ENCODE measurements at regions not wholly inside any gene's neighbourhood (a gene's known extent, or its start where the extent isn't known, plus 50 kb on each side); places are given as distances from the start of the nearest gene placed in this dataset.
"Not testable (repeated sequence)": the region's sequence is repeated elsewhere in the genome, so short reads cannot be mapped to it uniquely, and the experiment has no call there.

DNA sequence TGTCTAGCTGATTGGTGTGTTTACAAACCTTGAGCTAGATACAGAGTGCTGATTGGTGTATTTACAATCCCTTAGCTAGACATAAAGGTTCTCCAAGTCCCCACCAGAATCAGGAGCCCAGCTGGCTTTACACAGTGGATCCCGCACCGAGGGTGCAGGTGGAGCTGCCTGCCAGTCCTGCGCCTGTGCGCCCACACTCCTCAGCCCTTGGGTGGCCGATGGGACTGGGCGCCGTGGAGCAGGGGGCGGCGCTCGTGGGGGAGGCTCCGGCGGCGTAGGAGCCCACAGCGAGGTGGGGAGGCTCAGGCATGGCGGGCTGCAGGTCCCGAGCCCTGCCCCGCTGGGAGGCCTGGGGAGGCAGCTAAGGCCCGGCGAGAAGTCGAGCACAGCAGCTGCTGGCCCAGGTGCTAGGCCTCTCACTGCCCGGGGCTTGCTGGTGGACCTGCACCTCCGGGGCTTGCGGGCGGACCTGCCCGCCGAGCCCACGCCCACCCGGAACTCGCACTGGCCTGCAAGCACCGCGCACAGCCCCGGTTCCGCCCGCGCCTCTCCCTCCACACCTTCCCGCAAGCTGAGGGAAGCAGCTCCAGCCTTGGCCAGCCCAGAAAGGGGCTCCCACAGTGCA, 51.0 kb upstream of the CDYL start:
- DNase-seq: not testable (repeated sequence)

DNA sequence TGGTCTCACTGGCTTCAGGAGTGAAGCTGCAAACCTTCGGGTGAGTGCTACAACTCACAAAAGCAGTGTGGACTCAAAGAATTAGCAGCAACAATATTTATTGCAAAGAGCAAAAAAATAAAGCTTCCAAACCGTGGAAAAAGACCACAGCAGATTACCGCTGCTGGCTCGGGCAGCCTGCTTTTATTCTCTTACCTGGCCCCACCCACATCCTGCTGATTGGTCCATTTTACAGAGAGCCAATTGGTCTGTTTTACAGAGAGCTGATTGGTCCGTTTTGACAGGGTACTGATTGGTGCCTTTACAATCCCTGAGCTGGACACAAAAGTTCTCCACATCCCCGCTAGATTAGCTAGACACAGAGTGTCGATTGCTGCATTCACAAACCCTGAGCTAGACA, 51.5 kb upstream of the CDYL start:
- DNase-seq: not testable (repeated sequence)

DNA sequence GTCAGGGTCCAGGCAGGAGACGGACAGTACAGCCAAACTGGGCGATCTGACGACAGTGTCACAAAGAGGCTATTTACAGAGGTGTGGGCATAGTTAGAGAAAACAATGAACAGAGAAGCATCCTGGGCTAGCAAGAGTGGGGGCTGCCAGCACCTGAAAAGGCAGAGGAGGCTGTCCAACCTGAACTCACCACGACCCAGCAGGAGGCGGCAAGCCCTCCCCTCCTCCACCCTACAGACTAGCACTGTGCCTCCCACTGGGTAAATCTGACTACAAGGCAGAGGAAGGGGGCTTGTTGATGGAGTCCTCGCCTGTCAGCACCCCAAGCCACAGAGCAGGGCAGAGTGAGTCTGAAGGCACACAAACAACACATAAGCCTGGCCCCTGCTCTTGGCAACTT, 52.8 kb upstream of the CDYL start:
- DNase-seq: no peak

DNA sequence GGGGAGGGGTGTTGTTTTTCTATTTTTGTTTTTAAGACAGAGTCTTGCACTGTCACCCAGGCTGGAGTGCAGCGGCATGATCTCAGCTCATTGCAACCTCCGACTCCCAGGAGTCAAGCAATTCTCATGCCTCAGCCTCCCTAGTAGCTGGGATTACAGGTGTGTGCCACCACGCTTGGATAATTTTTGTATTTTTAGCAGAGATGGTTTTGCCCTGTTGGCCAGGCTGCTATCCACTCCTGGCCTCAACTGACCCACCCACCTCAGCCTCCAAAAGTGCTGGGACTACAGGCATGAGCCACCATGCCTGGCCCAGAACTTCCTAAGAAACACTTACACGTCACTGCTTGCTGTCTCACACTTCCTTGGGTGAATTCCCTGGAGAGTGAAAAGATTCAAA, 54.8 kb upstream of the CDYL start:
- not testable (repeated sequence) for DNase-seq

DNA sequence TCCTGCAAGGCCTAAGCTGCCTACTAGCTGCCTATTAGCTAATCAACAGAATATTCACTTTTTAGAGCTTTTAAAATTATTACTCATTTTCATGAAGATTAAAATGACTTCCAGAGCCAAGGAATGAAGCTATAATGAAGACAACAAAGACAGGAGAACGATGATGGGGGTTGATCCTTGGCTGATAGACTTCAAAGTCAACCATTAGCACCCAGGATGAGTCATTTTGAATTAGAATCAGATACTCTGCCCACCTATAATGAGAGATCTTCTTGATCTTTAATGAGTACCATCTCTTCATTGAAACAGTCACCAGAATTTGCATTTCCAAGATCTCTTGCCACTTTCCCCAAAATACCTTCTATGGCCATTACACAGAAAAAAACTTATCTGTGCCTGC, 56.7 kb upstream of the CDYL start:
- no peak for DNase-seq

DNA sequence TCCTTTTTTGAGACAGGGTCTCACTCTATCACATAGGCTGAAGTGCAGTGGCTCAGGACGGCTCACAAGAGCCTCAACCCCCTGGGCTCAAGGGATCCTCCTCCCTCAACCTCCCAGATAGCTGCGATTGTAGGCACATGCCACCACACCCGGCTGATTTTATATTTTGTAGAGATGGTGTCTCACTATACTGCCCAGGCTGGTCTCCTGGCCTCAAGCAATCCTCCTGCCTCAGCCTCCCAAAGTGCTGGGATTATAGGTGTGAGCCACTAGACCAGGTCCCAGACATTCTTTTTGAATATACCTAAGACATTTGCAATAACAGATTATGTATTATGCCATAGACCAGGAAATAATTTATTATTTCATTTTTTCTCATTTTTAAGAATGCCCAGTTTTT, 58.3 kb upstream of the CDYL start:
- DNase-seq: no peak

DNA sequence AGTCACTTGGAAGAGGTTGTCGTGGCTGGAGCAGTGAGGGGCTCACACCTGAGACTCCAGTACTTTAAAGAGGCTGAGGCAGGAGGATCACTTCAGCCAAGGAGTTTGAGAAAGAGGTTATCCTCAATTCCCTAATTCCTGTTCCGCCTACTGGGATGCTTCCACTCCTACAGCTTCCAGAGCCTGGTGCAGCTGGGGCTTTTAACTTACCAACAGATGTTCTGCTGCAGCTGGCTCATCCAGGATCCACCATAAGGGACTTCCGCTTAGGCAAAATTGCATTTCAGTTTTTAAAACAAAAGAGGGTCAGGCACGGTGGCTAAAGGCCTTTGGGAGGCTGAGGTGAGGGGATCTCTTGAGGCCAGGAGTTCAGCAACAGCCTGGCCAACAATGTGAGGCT, 59.1 kb upstream of the CDYL start:
- no peak for DNase-seq

DNA sequence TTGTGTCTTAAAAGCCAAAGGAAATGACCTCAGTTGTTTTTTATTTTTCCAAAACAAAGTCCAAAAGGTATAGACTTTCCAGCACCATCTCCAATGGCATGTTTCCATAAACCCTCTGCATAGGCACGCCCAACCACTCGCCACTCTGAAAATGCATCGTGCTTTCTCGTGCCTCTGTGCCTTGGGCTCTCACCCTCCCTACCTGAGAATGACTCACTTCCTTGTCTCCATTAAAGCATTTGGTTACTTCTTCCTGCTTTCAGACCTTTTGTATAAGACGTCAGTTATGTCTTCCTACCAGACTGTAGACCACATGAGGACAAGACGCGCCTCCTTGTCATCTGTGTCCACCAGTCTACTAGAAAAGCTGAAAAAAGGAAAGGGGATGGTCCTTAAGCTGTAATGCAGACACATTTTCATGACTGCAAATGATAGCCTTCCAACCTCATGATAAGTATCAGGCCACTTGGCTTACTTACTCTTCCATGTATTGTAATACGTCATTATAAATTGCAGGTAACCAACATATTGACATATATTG, 61.2 kb upstream of the CDYL start:
- DNase-seq: no peak

DNA sequence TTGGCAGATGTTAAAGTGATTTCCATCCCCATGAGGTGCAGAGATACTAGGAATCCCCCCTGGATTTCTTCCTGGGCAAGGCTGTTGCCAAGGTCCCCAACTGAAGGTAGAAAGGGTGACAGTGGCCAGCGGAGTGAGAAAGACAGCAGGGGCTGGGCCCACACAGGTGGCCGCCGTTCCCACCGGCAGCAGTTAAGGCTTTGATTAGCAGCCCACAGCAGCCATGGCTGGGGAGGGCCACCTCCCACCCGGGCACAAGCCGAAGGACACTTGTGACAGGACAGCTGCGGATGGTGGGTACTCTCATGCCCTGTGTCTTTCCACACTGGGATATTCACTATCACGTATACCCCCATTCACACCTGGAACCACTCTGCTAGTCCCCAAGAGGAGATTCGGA, 63.9 kb upstream of the CDYL start:
- DNase-seq: no peak

DNA sequence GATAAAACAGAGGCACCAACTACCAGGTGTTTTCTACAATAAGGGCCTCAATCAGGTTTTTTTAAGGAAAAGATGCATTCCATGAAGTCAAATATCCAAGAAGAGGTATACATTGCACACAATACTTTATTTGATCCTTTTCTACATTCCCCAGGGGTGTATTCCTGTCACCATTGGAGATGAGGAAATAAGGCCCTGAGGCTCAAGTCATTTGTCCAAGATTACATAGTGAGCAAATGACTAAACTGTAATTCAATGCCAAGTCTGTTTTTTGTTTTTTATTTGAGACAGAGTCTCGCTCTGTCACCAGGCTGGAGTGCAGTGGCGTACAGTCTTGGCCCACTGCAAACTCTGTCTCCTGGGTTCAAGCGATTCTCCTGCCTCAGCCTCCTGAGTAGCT, 69.2 kb upstream of the CDYL start:
- DNase-seq: no peak

DNA sequence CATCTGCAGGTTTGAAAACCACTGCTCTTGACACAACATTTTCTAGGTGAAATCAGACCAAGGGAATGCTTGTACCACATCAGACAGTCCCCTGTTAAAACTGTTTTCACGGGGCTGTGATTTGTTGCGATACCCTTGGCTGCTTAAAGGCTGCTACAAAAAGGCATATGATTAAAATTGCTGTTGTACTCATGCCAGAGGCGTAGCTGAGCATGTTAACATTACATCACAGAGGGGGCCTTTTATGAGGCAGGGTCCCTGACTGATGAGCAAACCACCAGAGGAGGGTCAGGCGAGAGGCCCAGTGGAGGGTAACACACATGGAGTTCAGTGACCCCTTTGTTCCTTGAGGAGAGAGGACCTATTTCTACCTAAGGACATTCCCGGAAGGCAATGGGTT, 70.4 kb upstream of the CDYL start:
- no peak for DNase-seq

DNA sequence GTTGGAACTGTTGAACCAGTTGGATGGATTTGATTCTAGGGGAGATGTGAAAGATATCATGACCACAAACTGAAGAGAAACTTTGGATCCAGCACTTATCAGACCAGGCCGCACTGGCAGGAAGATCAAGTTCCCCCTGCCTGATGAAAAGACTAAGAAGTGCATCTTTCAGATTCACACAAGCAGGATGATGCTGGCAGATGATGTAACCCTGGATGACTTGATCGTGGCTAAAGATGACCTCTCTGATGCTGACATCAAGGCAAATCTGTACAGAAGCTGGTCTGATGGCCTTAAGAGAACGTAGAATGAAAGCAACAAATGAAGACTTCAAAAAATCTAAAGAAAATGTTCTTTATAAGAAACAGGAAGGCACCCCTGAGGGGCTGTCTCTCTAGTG, 72.8 kb upstream of the CDYL start:
- DNase-seq: no peak

DNA sequence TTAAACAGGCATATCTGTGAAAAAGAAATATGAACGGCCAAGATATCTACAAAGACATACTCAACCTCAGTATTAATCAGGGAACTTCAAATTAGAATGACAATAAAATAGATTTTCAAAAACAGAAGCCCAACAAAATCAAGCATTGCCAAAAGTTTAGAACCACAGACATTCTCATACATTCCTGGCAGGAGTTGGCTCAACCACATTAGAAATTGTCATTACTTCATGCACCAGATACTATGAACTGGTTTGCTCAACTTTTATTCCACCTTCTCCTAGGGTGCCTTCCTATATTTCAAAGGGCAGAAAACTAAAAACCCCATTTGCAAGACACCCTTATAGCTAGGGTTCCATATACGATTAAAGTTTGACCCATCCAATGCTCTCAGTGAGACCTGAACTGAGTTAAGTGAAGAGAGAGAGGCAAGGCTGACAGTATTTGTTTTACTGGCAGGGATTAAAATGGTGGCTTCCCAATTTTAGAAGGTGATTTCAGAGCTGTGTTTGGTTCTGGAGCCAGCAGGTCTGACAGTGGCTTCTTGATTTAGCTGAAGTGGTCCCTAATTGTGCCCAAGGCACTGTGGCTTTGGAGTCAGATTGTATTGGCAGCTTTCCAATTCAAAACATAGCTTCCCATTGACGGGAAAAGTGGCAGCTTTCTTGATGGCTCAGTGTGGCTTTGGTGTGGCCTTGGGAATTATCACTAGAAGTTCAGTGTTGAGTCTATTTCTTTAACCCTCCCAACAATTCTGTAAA, 77.1 kb upstream of the CDYL start:
- no peak for DNase-seq

DNA sequence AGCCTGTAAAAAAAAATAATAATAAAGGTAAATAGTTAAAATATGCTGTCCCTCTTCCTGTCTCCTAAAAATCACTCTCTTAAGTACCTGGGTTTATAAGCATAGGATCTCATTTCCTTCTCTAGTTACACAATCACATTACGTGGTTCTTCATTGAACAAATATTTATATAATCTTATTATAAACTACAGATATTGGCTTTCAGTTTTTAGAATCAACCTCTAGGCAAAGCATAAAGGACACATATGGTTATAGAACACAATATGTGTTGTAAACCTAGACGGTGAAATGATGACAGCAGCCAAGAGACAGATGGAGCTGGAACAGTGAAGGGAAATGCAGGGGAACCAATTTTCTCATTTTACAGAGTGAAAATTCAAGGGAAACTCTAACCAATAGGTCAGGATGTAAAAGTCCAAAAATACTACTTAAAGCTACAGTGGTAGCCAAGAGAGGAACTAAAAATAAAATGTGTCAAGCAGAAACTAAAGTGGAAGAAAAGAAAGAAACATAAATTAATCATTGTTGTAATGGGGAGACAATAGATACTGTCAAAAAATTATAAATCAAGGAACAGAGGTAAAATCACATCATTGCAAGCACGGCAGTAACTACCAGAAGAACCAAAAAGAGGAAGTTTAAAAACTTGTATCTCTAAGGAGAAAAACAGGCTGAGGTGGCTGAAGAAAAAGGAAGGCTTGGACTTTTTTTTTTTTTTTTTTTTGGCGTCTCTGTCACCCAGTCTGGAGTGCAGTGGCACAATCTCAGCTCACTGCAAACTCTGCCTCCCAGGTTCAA, 82.8 kb upstream of the CDYL start:
- no peak for DNase-seq

DNA sequence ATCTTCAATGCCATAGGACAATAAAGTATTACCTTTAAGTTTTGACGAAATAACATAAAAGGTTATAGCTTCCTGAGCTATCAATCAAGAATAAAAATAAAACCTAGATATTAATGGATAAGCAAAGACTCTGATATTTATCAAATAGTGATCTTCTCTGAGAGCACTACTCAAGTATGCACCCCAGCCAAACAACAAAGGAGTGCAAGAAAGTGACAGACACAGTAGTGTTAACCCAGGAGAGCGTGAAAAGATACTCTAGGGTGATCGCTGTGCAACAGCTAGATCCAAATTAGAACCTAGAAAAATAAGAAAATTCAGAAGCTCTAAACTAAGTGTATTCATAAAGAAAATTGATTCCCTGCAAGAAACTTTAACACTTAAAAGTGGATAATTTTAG, 83.5 kb upstream of the CDYL start:
- DNase-seq: no peak

DNA sequence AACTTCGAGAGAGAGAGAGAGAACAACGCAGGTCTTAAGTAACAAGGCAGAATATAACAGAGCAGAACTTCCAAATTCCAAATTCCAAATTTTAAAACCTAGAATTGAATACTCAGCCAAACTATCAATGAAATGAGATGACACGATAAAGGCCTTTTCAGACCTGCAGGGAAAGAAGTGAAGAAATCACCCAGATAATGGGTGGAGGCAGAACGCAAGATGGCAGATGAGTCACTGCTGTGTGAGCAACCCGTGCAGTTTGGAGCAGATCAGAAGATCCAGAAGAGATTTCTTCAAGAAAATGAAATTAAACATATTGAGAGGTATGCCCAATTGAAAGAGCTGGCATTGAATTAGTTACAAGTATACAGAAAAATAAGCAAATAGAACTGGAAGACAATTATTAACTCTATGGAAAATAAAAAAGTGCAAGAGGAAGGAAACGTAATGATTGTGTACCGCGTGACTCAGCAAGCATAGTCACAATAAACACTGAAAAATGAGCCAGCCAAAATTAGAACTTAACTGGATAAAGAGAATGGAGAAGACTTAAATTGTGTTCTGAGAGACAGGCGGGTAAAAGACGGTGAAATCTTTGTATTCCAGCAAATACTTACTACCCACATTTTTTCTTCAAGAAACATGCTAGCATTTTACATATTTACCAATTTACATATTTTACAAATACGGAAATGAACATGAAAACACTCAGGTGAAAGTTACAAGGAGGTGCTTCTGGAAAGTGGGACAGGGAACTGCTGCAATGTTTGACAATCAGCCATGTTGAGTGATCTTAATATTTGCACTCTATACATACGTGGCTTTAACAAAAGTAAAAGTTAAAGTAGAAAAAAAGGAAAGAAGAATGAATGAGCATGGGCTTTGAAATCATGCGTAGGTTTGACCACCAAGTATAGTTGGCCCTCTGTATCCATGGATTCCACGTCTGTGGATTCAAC, 87.9 kb upstream of the CDYL start:
- no peak for DNase-seq

DNA sequence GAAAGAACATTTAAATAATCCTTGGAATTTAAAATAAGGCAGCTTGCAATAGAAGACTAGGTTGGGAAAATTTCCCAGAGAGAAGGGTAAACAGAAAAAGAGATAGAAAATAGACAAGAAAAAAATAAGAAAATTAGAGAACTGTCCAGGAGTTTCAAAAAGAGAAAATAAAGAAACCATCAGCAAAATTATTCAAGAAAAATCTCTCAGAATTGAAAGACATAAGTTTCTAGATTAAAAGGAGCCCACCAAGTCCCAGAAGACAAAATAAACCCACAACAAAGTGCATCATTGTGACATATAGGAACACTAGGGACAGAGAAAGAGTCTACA, 88.6 kb upstream of the CDYL start:
- no peak for DNase-seq

DNA sequence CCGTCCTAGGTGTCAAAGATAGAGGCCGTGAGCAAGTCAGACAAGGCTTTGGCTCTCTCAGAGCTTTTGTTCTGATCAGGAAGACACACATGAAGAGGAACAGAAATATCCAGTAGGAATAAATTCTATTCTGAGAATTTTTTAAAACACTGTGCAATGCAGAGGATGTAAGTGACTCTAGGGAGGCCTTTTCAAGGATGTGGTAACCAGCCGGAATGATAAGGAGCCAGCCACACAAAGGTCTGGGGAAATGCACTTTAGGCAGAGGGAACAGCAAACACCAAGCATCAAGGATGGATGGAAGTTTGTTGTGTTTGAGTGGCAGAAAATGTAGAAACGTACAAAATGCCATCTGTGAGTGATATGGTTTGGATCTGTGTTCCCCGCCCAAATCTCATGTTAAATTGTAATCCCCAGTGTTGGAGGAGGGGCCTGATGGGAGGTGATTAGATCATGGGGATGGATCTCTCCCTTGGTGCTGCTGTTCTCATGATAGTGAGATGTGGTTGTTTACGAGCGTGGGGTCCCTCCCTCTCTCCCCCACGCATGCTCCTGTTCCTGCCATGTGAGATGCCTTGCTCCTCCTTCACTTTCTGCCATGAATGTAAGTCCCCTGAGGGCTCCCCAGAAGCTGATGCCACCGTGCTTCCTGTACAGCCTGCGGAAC, 93.6 kb upstream of the CDYL start:
- DNase-seq: no peak

DNA sequence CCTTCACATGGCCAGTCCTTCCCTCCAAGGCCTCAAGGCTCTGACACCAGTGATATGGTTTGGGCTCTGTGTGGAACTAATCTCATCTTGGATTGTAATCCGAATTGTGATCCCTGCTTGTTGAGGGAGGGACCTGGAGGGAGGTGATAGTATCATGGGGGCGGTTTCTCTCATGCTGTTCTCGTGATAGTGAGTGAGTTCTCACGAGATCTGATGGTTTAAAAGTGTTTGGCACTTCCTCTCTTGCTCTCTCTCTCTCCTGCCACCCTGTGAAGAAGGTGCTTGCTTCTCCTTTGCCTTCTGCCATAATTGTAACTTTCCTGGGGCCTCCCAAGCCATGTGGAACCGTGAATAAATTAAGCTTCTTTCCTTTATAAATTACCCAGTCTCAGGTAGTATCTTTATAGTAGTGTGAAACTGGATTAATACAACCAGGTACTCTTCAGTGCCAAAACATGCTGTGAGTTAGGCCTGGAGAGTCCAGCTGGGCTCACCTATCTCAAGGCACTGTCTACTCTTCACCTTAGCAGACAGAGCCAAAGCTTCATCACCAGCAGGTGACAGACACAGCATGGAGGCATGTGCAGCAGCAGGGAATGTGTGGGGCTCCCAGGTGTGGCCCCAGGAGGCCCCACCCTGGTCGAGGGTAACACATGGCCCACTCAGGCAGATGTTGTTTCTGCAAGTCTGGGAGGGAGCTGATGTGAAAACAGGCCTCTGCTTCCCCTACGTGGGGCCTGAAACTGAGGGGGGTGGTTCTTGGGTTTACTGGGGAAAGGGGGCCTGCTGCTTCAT, 97.5 kb upstream of the CDYL start:
- DNase-seq: no peak

DNA sequence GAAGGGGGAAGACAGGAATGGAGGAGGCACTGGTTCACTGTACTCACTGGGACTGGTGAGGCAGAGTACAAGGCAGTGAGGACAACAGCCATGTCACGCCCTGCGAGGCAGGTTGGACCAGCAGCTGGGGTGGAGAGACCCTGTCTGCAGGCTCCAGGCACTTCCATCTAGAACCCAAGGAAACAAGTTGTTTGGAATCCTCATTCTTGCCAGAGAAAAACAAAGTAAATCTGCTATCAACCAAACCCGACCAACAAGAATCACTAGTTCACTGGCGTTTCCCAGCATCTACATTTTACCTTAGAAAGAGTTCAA, 98.5 kb upstream of the CDYL start:
- DNase-seq: no peak

DNA sequence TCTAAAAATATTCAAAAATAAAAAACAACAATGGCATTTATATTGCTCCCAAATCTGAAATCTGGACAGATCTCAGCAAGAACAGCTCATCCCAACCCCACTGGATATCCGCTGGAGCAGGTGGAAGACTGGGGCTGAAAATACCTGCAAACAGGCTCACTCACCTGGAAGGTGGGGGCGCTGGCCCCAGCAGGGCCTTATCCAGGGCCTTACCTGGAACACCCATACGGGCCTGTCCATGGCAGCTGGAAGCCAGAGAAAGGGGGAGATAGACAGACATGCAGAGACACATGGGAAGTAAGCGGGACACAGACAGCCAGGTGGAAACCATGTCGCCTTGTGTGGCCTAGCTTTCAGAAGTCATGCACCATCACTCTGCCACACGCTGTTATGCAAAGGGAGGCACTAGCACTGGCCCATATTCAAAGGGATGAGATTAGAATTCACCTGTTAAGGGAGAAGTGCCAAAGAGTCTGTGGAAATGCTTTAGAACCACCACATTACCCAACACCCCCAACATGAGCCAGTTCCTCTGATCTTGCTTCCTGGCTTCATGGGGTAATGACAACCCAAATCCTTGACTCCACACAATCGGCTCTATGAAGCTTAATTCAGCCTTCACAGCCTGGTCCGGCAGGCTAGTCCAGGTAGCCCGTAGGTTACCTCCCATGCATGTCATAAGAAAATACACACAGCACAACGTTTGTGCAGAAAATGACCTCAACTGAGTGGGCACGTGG, 99.0 kb upstream of the CDYL start:
- DNase-seq: no peak

Measured in activated naive CD4-positive, alpha-beta T cell treated with anti-CD3 and anti-CD28 coated beads, Interleukin-2, amount 50 U/mL, for 16 hours (primary cell).